NCI-H510A (cell line): ENCODE measurements at regions not wholly inside any gene's neighbourhood (a gene's known extent, or its start where the extent isn't known, plus 50 kb on each side); places are given as distances from the start of the nearest gene placed in this dataset.
"Not testable (repeated sequence)": the region's sequence is repeated elsewhere in the genome, so short reads cannot be mapped to it uniquely, and the experiment has no call there.

ENCODE experiments used
- DNase-seq: peaks from one replicate; lab custom pipeline; 2025; lab: John Stamatoyannopoulos, UW

DNA sequence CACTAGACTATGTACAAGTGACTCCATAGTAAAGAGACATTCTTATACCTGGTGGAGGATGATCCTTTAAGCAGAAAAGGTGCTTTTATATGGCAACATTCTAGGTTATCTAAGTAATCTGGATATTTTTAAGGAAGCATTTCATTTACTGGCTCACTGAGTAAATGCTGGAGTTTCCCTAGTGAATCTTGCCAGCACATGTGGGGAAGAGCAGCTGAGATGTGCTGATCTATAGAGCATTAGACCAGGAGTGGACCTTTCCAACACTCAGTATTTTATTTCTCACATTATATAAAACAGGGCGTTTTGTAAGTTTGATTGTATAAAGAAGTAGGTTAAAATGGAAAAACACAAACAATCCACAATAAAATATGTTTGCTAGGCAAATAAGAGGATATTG is 478.5 kb downstream of the ATP23 start:
- no peak for DNase-seq

GRCh38 chr12:58420503-58420902 is 479.1 kb downstream of the ATP23 start:
- DNase-seq = no peak

DNA sequence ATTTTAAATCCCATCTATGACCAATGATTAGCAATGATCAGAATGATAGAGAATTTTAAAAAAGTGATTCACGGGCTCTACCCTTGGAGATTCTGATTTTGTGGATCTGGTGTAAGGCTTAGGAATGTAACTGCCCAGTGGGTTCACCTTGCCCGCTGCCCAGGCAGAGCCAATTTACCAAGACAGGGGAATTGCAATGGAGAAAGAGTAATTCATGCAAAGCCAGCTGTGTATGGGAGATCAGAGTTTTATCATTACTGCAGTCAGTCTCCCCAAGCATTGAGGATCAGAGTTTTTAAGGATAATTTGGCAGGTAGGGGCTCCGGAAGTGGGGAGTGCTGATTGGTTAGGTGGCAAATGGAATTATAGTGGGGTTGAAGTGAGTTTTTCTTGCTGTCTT is 480.6 kb downstream of the ATP23 start:
- DNase-seq = no peak

GRCh38 chr12:58424735-58425392 is 483.5 kb downstream of the ATP23 start:
- no peak for DNase-seq

DNA sequence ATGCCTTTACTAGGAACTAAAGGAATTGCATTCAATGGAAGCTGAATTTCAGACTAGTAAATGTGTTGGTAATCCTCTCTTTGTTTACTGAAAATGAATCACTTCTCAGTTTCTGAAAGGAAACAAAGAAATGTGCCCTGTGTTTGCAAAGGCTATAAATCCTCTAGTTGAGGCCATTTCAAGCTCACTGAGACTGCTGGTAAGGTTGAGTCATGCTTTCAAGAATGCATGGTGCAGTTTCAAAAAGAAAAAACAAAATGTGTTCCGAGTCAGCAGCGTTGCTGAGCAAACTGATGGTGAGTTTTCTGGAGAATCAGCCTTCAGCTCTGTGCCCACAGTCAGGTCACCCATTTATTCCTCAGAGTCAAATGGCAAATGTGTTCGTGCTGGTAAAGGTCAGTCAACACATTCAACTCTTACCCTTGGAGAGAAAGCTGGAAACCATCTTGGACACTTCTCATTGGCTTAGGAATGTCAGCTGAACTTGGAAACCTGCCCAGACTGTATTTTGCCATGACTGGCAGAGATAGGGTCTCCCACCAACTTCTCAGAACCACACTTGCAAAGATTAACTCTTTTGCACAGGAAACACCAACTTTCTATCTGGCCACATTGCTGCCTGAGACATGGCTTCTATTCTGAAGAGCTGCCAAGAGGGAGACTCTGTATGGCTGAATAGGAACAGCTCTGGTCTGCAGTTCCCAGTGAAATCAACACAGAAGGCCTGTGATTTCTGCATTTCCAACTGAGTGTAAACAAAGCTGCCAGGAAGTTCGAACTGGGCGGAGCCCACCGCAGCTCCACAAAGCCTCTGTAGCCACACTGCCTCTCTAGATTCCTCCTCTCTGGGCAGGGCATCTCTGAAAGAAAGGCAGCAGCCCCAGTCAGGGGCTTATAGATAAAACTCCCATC is 484.4 kb downstream of the ATP23 start:
- no peak for DNase-seq

- DNase-seq = not testable (repeated sequence)
Measured at GRCh38 chr12:58426437-58426836, 485.1 kb downstream of the ATP23 start.

GRCh38 chr12:58433959-58434358 is 486.3 kb downstream of the LRIG3 start:
- no peak for DNase-seq

- no peak for DNase-seq
Measured at GRCh38 chr12:58434726-58435125, 485.6 kb downstream of the LRIG3 start.

GRCh38 chr12:58435647-58436046 is 484.7 kb downstream of the LRIG3 start:
- DNase-seq = no peak

DNA sequence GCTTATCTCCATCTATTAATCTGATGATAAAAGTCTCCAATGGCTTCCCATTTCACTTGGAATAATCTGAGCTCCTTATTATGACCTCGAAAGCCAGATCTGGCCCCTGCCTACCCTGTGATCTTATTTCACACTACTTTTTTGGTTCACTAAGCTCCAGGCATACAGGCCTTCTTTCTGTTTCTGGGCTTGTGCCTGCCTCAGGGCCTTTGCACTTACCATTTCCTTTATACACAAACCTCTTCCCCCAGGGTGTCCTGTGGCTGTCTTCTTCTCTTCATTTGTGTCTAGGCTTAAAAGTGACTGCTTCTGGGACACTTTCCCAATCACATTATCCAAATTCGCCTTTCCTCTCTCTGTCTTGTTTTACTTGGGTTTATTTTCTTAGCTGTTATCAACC is 478.8 kb downstream of the LRIG3 start:
- DNase-seq = no peak

- no peak for DNase-seq
Measured at GRCh38 chr12:58443273-58443980, 476.9 kb downstream of the LRIG3 start.

DNA sequence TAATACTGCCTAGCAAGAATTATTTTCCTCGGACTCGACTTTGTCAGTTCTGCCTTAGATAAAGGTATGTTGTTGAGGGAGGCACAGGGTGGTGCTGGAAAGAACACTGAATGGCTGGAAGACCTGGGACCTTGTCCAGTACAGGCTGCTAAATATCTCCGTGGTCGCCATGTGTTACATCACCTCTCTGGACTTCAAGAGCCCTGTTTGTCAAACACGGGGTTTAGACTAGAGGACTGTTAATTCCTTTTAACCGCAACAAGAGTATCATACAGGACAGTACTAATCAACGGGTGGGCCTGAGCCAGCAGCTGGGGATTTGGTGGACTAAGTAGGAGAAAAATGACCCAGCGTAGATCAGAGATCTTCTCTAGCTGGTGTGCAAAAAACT is 476.3 kb downstream of the LRIG3 start:
- DNase-seq = no peak

DNA sequence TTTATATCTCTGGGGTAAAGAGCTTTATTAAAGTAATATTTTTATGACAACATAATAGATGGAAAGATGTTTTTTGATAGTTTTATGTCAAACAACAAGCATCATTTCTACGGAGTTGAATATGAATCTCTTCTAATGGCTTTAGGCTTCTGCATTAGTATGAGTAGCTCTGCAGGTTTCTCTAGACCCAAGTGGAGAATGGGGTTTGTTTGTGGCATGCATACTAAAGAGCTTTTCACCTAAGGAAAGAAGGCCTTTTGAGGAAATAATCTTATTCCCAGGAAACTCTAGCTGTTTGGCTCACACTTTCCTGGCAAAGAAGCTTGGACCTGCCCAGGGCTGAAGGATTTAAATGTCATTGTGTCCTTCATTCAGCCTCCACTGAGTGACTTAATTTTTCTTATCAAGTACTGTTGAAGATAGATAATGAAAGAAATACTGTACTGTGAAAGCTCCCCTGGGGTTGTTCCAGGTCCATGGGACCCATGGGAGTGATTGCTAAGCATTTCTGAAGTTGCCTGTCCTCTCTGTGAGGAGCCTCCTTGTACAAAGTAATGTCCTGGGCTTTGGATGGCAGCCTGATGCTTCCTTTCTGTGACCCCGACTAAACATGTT is 469.3 kb downstream of the LRIG3 start:
- no peak for DNase-seq

GRCh38 chr12:58452546-58452945 is 467.8 kb downstream of the LRIG3 start:
- DNase-seq = no peak

- no peak for DNase-seq
Measured at GRCh38 chr12:58453306-58453705, 467.0 kb downstream of the LRIG3 start.

- no peak for DNase-seq
Measured at GRCh38 chr12:58455136-58455535, 465.2 kb downstream of the LRIG3 start.

GRCh38 chr12:58458102-58458501 is 462.2 kb downstream of the LRIG3 start:
- DNase-seq = no peak

- DNase-seq = no peak
Measured at GRCh38 chr12:58459191-58459590, 461.1 kb downstream of the LRIG3 start.

GRCh38 chr12:58463051-58463450 is 457.3 kb downstream of the LRIG3 start:
- DNase-seq = no peak

DNA sequence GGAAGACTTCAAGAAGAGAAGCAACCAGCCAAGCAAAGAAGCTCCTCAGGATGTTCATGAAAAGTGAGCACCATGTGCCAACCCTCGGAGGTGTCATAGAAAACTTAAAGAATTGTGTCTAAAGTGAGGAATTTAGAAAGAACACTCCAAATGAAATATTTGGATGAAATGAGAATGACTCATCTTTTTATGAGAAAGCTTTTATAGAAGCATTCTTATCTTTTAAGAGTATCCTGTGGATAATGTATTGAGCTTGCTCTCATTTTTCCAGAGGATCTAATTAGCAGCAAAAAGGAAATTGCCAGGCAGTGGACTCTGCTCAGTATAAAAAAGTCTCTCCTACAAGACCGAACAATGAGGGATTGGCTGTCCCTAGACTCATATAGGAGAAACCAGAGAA is 454.9 kb downstream of the LRIG3 start:
- DNase-seq = no peak

GRCh38 chr12:58470266-58471010 is 449.9 kb downstream of the LRIG3 start:
- no peak for DNase-seq

DNA sequence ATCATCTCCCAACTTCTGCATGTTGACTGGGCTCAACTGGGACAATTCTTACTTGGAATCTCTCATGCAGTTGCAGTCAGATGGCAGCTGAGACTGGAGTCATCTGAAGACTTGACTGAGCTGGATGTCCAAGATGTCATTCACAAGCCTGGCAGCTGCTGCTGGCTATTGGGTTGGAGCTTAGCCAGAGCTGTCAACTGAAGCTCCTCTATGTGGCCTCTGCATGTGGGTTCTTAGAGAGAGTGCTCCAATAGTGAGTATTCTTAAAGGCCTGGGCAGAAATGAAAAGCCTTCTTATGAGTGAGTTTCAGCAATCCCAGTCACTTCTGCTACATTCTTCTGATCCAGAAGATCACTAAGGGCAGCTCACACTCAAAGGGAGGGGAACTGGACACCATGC is 440.9 kb downstream of the LRIG3 start:
- no peak for DNase-seq
